ENCODE measurements at regions not wholly inside any gene's neighbourhood (a gene's known extent, or its start where the extent isn't known, plus 50 kb on each side); places are given as distances from the start of the nearest gene placed in this dataset.

GRCh38 chr4:27288496-27288895, 427.9 kb downstream of the STIM2 start:
- no peak for TF ChIP-seq CTCF (IDR thresholded peaks at IDR 0.05)
- TF ChIP-seq POLR2AphosphoS5 (IDR thresholded peaks at IDR 0.05; ENCODE audit: low read depth, low read length): no peak

Measured in Panc1 (cell line).